ENCODE measurements at regions not wholly inside any gene's neighbourhood (a gene's known extent, or its start where the extent isn't known, plus 50 kb on each side); places are given as distances from the start of the nearest gene placed in this dataset.
"Not testable (repeated sequence)": the region's sequence is repeated elsewhere in the genome, so short reads cannot be mapped to it uniquely, and the experiment has no call there.

DNA sequence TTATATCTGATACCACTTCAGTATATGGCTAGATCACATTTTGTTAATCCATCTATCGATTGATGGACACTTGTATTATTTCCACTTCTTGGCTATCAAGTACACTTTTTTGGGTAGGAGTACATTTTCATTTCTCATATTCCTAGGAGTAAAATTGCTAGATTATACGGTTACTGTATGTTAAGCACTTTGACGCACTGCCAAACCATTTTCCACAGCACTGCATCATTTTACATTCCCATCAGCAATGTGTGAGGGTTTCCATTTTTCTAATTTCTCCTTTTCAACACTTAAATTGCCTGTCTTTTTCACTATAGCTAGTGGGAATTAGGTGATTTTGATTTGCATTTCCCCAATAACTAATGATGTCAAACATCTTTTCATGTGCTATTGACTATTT, 179.3 kb upstream of the B3GAT1 start:
- DNase-seq (ENCODE audit: low read depth) = no peak

DNA sequence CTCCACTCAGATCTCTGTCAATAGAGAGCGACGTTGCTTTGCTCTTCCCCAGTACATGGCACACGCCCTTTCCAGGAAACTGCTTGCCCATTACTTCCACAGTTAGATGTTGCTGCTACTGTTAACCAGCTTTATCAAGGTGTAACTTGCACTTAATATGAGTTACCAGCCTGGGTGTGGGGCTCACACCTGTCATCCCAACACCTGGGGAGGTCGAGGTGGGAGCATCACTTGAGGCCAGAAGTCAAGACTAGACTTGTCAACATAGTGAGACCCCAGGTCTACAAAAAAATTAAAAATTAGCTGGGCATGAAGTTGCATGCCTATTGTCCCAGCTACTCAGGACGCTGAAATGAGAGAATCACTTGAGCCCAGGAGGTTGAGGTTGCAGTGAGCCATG, 177.1 kb upstream of the B3GAT1 start:
- no peak for DNase-seq (ENCODE audit: low read depth)

DNA sequence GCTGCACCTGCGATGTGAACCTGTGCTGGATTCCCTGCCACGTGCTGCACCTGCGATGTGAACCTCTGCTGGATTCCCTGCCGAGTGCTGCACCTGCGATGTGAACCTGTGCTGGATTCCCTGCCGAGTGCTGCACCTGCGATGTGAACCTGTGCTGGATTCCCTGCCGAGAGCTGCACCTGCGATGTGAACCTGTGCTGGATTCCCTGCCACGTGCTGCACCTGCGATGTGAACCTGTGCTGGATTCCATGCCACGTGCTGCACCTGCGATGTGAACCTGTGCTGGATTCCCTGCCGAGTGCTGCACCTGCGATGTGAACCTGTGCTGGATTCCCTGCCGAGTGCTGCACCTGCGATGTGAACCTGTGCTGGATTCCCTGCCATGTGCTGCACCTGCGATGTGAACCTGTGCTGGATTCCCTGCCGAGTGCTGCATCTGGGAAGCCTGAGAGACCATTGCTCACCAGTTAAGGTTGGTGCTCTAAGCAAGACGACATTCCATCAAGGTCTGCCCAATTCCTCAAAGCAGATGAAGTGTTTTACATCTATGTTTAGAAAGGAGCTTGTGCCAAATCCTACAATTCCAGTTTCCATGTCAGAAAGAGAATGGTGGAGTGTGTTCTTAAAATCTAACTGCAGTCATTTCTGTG, 176.5 kb upstream of the B3GAT1 start:
- DNase-seq (ENCODE audit: low read depth) = not testable (repeated sequence)

DNA sequence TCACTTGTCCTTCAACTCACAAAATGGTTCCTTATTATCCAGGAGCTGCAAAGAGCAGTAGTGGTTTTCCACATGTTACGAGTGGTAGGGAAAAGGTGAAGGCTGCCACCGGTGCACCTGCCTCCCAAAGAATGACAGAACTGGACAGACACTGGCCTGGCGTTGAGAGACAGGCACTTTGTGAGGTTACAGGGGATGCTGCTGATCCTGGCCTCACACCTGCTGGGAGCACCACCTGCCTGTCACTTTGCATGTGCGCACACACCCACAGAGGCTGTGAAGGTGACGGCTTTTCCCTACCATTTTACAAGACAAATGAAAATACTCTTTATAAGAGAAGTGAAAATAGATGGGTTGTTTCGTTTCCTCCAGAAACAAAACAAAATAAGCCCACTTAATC, 175.3 kb upstream of the B3GAT1 start:
- DNase-seq (ENCODE audit: low read depth) = no peak

DNA sequence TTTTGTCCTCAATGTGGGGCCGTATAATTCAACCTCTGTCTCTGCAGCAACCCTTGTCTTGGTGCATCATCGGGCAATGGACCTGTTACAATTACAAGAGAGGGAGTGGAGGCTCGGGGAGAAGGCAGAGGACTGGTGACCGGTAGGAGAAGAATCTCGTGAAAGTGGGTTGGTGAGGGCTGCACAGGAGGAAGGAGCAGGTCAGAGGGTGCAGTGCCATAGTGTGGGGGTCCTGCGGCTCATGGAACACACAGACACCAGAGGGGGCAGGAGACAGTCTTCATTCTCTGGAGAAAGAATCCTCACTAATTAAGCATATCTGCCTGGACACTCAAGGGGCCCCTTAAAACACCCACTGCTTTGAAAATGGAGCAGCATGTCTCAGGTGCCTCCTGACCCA, 174.7 kb upstream of the B3GAT1 start:
- DNase-seq (ENCODE audit: low read depth) = no peak

DNA sequence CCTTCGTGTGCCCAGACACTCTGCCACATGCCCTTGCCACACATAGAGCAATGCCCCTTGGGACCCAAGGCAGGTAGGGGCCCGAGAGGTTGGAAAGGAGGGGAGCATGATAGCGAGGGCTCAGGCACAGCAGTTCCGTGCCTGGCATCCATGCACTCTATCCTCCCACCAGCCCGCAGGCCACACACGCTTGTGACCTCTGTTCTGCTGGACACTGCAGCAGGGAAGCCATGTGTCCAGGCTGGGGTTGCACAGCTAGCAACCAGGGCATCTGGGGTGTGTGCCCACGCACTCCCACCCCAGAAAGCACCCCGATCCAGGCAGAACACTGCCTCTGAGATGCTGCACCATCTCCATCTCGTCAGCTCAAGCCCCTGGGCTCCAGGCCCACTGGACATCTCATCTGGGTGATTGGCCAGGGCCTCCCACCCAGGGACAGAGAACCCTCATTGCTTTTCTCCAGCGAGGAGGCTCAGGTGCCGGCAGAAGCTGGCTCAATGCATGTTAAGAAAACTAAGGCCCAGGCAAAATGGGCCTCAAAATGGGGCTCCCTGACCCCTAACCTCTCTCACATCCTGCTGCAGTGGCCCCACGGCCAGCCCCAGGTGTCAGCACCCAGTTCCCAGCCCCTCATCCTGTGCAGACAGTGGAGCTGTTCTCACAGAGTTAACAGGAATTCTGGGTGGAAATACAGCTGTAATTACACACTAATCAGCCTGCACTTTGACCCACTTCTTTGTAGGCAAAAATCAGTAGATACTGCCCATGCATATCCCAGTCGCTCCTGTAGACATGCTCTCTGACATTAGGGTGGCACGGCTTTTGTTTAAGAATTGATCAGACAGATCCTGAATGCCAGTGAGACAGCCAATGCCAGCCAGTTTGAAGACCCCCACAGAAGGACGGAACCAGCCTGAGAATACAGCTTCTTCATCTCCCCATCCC, 173.9 kb upstream of the B3GAT1 start:
- DNase-seq (ENCODE audit: low read depth) = no peak

DNA sequence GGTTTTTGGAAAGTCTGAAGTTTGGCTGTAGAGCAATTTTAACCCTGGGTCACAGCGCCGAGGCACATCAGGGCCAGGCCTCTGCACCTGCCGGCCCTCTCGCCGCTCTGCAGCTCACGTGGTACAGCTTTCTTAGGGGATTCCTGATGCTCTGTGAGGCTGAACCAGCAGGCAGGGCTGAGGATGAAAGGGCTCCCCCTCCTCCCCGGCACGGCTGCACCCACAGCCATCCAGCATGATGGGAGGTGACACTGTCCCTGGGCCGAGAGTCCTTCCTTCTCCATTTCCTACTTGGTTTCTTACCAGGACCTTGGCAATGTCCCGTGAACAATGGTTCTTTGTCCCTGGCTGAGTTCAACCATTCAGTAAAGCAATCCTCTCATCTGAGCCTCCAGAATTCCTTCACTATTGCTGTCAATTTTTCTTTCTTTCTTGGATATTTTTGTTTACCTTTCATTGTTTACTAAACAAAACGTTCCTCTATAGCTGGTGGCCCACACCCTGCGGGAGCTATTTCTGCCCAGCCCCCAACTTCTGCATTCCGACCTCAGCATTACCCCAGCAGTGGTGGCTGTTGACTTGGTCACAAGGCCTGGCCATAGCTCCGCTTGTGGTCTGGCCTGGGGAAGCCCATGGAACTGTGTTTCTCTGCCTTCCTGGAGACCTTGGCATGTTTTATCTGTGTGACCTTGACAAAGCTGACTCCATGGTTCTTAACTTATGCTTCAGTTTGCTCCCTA, 172.8 kb upstream of the B3GAT1 start:
- DNase-seq (ENCODE audit: low read depth) = no peak

DNA sequence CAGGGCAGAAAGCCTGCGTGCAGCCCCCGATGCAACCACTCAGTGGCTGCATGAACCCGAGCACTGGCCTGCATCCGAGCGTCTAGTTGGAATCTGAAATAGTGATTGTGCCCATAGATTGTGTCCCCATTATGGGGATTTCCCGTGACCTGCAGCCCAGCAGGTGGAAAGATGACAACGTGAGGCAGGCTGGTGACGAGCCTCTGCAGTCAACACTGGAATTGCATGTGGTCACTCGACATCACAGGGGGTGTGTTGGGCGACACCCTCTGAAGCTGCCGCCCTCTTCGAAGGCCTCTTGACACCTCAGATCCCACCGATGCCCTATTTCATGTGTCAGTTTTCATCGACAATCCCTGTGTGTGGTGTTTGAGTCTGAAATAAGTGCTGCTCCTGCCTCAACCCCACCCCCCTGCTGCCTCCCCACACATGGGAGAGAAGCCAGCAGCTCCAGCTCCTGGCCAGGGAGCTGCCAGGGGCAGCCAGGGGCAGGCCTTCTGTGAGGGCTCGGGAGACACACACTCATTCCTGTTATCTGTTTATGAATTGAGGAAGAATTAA, 172.0 kb upstream of the B3GAT1 start:
- no peak for DNase-seq (ENCODE audit: low read depth)

DNA sequence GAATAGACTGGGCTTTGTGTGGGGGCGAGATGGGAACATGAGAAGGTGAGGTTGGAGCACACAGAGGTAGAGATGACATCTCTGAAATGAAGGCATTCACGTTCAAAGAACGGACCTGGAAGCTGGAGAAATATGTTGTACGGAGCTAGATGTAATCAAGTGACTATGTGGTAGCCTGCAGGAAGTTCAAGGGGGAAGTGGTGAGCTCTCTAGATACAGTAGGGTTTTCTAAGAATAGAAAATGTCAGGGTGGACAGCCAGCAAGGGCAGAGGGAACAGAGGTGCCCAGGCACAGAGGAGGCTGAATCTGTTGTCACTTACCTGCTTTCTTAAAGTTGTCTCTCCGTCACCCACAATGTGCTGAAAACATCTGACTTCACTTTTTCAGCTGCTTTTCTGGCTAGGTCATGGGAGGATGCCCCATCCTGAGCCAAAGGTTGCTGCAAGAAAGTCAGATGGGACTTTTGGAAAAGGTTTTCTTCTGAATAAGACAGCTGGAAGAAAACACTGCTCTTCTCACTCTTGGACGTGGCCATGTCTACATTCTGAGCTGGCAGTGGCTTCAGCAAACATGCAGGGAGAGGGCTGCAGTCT, 171.5 kb upstream of the B3GAT1 start:
- DNase-seq (ENCODE audit: low read depth) = no peak

DNA sequence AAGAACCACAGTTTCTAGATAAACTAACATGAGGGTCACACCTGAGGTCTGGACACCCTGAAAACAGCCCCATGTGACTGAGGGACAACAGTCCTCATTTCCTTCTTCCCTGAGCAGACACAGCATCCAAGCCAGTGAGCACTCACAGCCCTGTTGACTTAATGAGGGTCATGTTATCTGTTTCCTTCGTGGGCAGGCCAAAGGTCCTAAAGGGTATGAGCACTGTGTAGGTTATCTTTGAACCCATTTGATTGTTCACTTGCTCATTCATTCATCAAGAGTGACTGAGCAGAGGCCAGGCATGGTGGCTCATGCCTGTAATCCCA, 170.7 kb upstream of the B3GAT1 start:
- no peak for DNase-seq (ENCODE audit: low read depth)

DNA sequence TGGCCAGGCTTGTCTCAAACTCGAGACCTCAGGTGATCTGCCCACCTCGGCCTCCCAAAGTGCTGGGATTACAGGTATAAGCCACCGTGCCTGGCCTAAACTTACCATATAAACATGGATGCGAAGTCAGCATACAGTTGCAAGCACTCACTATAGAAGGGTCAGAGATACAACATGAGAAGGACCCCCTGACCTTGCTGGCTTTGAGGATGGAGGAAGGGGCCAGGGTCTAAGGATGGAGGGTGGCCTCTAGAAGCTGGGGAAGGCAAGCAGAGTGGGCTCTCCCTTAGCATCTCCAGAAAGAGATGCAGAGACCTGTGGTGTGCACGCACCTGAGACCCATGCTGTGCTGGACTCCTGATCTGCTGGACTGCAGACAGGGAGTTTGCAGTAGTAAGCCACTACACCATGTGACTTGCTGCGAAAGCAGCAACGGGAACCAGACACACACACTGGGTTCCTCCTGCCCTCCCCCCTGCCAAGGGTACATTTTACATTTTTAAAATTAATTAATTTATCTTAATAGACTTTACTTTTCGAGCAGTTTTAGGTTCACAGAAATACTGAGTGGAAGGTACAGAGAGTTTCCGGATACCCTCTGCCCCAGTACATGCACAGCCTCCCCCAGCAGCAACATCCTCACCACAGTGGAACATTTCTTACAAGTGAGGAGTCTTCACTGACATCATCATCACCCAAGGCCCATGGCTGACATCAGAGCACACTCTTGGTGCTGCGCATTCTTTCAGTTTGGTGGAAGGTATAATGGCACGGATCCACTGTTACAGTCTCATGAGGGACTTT, 170.1 kb upstream of the B3GAT1 start:
- no peak for DNase-seq (ENCODE audit: low read depth)

DNA sequence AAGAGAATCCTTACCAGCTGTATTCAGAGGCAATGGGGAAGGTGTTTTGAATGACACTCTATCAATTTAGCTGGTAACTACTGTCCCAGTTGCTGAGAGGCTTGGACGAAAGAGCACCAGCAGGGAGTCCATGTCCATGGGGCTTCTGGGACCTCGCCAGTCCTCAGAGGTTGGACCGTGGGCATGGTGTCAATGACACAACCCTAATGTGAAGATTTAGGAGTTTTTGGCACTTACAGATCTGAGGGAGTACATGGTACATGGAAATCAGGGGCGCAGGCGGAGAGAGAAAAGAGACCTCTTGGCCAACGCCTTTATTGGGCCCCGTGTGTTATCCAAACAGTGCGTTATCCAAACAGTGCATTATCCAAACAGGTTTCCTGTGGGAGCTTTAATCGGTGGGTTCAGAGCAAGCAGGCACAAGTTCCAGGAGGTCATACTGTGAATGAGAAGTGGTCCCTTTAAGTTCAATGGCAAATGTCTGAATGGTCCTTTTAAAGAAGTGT, 169.1 kb upstream of the B3GAT1 start:
- no peak for DNase-seq (ENCODE audit: low read depth)

DNA sequence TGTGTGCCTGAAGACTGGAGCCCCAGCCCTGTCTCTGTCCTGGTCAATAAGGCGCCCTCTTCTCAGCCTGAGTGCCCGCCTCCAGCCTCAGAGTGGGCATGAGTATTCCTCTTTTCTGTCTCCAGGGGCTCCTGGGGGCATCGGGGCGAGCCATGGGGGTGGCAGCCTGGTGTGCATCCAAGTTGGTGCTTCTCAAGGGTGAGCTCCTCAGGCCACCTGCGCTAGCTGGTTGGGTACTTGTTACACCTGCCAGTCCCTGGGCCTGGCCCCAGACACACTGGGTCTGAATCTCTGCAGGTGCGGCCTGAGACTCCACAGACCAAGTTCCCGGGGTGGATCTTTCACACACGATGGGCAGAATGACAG, 168.6 kb upstream of the B3GAT1 start:
- DNase-seq (ENCODE audit: low read depth) = no peak

DNA sequence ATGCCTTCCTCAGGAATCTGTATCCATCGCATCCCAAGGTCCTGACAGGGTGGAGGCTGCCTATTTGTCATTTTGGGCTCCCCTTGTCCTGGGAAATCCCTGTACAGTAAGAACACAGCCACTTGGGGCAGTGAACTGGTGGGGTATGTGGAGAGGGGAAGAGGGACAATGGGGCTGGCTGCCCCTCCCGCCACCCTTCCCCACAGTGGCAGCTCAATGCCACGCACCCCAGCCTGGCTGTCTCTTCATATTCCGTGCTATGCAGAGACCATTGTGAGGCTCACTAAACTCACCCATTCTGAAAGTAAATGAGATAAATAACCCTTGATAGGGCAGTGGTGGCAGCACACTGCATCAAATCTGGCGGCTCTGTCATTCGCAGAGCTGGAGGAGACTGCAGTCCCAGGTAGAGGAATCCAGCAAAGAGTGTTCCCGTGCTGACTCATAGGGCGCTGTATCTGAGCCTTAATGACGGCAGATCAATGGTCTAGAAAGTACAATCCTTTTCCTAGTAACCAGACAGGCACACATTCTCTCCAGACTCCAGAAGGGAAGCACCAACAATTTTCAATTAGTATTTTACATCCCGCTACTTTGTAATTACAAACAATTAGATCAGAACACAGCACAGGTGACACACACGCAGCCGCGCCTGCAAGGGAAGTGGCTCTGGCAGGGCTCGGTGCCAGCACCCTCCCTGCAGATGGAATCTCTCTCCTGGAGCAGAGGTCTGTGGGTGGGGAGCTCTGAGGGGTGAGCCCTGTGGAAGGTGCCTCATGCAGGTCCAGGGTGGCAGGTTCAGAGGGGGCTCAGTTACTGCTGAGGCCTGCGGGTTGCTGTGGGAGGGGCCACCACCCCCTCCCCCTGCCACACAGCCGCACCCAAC, 167.9 kb upstream of the B3GAT1 start:
- no peak for DNase-seq (ENCODE audit: low read depth)

DNA sequence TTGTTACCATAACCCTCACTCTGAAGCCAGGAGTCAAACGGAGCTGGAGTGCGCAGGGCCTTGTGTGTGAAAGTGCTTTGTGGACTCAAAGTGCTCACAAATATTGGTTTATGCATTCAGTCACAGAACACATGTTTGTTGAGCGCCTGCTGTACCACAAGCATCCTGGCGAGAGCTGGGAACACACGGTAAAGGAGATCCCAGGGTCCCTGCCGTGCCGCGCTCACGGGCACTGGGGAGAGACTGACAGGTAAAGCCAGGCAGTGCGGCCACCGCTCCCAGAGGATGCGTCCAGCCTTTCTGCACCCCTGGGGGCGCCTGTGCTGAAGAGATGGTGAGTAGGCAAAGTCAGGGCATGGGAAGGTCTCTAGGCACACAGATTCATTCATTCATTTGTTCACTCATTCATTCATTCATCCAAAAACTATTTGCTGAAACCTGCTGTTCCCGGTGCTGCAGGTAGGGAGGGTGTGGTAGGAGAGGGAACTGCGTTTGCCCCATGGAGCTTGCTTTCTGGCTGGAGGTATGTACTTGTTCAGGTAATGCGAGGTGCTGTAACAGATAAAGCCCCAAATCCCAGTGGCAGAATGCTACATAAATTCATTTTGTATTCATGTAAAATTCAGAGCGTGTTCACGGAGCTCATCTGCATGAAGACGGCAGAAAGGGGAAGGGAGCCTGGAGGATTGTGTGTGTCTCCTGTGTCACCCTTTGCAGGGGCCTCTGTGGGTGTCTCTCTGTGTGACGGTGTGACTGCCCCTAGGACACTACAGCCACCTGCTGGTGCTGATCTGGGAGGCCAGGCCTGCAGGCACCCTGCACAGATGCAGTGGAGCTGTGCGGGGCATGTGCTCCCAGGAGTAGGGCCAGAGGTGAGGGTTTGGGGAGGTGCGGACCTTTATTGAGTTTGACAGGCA, 167.0 kb upstream of the B3GAT1 start:
- no peak for DNase-seq (ENCODE audit: low read depth)

DNA sequence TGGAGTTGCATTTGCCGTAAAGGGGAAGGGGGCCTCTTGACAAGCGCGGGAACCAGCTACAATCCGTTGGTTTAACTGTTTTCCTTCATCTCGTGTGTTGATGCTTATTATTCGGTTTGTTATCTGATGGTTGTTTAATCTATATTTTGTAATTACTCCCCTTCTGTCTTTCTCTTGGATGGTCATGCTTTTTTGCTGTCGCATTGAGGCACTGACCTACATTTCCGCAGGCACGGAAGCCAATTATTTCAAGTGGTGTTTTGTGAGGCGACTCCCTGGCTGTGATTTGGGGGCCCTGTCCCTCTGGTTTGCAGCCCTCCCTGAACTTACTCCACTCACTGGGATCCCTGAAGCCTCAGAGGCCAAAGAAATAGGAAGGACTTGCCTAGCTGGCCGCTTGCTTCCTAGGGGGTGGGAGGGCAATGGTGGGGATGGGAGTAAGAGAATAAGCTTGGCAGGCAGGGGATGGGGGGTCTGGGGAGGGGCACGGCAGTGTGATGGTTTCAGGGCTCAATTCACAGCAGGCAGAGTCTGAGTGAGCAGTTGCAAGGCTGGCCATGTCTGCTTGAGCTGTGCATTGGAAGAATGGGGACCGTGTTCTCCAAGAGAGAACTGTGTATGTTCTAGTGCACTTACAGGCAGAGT, 165.8 kb upstream of the B3GAT1 start:
- no peak for DNase-seq (ENCODE audit: low read depth)

DNA sequence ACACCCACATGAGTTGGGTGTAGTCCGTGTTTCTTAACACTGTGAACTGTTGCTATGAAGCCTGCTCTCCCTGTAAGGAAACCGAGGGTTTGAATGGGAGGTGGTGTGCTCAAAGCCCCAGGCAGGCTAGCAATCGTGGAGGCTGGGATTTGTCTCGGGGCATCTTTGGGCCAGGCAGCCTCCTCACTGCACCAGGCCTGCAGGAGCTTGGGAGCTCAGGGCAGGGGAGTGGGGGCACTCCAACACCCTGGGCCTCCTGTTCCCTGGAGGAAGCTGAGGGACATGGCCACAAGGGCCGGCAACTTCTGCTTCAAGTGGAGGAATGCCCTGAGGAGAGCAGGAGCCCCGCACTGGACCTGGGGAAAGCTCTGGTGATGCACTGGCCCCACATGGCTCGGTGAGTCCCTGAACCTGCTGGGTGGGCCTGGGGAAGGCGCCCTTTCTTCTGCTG, 164.7 kb upstream of the B3GAT1 start:
- no peak for DNase-seq (ENCODE audit: low read depth)

DNA sequence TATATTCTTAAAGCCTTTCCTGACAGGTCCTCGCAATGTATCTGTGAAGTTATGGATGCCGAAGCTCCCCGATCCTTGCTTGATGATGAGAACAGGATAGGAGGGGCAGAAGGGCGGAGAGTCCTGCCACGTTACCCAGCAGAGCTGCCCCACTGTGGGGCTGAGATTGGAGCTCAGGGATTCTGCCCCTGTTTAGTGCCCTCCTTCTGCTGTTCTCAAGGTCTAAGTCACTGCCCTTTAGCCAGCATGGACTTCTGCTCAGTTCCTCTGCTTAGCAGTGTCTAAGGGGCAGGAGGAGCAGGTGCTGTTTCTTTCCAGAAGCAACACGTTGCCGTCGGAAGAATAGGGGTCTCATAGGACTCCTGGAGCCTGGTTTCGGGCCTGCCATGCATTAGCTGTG, 164.2 kb upstream of the B3GAT1 start:
- no peak for DNase-seq (ENCODE audit: low read depth)

Measured in iris pigment epithelial cell (primary cell).